GM21390 (cell line): ENCODE measurements at regions not wholly inside any gene's neighbourhood (a gene's known extent, or its start where the extent isn't known, plus 50 kb on each side); places are given as distances from the start of the nearest gene placed in this dataset.

Experiments
- ATAC-seq: cut with Tn5 transposase; IDR thresholded peaks from one replicate; pipeline ENCODE4 v1.9.1; 2021; ENCODE audit not compliant: unreplicated experiment

DNA sequence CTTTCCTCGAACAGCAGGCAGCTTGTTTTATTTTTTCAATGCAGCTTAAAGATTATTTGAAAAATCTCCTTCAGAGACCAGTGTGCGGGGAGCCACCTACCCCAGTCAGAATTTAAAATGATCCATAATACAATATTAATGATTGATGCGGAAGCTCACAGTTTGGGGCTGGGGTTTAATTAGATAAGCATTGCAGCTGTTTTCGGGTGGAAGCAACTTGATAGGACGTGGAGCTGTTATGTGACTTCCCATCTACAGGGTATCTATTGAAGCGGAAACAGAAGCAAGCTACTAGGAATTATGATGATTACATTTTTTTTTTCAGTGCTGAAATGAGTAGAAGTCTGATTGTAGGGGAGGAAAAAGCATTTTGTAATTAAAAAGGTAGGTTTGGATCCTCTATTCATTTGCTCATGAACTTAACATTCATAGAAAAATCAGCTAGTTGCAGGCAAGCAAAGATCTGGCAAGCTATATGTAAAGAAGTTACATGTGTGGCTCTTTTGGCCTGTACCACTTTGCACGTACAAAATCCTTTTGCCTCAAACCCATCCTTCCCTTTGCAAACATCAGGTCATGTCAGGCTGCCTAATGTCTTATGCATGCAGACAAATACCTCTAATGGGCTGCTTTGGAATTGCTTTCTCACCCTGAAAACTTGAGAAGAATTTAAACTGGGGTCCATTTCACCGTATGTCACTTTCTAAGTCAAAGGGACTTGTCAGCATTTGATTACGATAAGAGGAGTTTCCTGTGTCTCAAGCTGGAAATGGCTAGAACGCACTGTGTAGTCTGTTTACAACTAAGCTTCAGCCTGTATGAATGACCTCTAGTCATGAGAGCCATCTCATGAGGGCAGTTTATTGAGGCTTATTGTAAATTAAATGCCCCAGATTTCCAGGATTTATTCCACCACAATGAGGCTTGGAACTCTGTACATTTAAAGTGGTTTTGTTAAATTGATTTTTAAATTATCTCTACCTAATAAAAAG, 267.1 kb upstream of the TMTC4 start:
- ATAC-seq: no peak

- no peak for ATAC-seq
Measured at GRCh38 chr13:100940658-100941057, 266.1 kb upstream of the TMTC4 start.

DNA sequence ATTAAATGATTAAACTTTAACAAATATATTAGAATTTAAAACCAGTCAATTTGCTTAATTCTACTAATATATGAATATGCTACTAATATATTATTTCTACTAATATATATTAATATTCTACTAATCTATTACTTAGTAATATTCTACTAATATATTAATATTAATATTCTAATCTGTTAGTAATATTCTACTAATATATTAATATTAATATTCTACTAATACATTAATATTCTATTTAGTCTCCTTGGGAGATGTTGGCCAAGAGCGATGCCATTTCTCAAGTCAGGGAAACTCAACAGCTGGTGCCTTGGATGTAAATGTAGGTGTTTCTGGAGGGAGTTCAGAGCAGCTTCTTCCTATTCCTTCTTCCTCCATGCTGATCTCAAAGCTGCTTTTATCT, 259.2 kb upstream of the TMTC4 start:
- no peak for ATAC-seq

DNA sequence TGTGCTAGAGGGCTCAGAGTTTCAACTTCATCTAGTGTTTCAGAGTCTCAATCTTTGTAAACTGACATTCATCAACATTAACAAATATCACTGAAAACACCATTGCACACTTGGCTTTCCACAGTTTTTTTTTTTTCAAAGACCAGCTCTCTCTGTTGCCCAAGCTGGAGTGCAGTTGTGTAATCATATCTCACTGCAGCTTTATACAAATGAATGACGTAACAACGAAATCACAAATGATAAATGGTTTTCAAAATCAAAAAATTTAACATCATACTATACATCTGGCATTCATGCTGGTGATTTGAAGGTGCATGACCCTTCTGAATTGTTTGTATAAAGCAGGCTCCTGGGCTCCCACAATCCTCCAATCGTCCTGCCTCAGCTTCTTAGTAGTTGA, 248.0 kb upstream of the TMTC4 start:
- no peak for ATAC-seq

GRCh38 chr13:100921139-100921538, 246.5 kb upstream of the TMTC4 start:
- ATAC-seq: no peak

GRCh38 chr13:100917011-100917410, 242.4 kb upstream of the TMTC4 start:
- no peak for ATAC-seq

DNA sequence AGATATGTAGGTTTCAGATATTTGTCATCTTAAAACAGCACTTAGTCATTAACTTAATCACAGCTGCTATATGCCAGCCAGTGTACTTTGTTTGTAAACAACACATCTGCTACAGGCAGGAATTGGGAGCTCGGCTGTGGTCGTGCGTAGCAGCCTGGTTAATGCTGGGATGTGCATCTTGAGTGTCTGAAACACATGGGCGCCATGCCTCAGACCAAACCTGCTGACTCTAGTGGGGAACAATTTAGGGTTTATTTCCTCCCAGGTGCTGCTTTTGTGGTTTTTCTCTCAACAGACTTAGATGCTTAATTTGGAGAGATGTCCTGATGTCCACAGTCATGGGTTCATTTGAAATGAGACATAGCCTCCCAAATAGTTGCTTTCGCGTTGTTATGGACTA, 238.5 kb upstream of the TMTC4 start:
- no peak for ATAC-seq

DNA sequence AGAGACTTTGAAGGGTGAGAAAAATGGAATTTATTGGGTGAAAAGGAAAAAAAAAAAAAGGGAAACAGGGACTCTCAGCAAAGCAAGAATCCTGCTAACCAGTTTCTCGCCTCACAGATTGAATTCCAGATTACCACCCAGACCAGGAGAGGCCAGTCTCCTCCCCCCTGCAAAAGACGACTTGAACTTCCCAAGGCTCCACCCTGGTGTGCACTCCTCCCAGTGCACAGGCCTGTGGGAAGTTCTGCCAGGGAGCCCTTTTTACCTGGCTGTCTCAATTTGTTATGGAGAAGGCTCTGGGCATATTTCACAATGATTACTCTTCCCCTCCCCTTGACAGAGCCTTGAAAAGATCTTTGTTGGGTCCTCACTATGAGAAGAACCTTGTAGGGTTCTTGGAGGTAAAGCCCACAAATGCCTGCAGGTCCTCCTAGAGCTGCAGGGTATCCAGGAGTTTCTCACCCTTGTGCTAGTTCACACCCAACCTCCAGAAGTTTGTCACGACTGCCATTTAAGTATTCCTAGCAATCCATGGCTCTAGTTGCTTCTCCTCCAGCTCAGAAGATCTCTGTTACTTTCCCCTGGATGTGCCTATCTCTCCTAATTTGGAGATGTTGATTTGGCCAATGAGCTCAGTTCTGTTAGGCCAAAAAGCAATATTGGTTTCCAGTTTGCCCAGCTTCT, 229.8 kb upstream of the TMTC4 start:
- no peak for ATAC-seq

- no peak for ATAC-seq
Measured at GRCh38 chr13:100899720-100900316, 225.2 kb upstream of the TMTC4 start.

DNA sequence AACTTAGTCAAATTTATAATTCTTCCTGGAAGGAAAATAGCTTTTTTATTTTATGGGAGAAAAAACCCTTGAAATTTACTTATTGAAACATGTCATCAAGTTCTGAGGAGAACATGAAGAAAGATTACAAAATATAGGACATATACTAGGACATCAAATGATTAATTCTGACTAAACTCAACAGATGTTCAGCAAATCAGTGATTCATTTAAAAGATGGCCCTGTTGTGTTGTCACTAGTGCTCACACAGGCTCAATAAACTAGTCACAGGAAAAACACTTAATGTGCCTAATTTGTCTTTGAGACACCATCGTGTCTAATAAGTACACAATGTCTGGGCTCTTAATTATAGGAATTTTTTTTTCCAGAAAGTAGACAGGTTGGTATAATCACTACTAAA, 223.8 kb upstream of the TMTC4 start:
- no peak for ATAC-seq

DNA sequence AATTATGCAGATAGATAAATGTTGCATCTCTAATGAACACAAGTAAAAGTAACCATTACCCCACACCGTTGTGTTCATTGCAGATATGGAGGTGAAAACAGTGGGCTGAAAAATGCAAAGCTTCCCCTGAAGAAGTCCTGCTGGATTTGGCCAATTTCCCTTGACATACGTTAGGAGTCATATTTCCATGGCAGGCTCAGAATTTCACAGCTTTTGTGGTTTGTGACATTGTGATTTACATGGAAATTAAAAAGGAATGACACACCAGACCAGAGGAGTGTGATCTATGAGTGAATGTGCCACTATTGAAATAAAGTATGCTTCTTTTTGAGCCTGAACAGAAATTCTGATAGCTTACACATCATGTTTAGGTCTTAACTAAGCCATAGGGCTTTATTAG, 221.1 kb upstream of the TMTC4 start:
- ATAC-seq: no peak

GRCh38 chr13:100892981-100893380, 218.4 kb upstream of the TMTC4 start:
- no peak for ATAC-seq

- ATAC-seq: no peak
Measured at GRCh38 chr13:100890645-100891044, 216.1 kb upstream of the TMTC4 start.

DNA sequence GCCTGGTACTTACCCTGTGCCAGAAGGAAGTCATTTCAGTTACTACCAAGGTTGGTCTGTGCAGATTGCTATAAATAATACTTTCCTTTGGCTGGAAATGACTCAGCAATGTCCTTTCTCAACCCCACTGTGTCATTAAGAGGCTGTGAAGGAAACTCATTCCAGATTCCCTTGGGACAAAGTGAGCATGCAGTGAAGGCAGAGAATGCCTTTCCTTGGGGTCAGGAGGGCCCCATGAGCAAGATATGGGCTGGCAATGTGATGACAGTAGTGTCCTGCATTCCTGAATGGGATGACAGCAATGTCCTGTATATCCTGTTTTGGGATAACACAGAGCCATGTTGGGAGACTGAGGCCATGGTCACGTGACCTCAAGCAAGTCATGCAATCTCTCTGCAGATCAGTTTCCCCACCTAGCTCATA, 213.1 kb upstream of the TMTC4 start:
- ATAC-seq: no peak

DNA sequence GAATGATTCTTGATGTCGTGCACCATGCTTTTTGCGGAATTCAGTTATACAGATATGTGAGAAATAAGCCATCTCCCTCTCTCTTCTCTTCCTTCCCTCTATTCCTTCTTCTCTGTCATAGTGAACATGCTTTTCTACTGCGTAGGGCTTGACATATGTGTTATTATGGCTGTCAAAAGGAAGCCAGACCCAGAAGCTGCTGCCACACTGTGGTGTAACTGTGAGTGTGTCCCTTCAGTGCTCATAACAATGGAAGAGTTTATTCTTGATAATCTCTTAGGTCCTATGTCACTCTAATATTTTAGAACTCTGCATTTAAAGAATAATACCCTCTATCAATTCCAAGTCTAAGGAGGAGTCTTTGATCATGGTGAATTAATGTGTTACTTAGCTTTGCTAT, 208.9 kb upstream of the TMTC4 start:
- ATAC-seq: no peak

GRCh38 chr13:100881291-100881864, 206.8 kb upstream of the TMTC4 start:
- no peak for ATAC-seq

- ATAC-seq: no peak
Measured at GRCh38 chr13:100880166-100880565, 205.6 kb upstream of the TMTC4 start.

DNA sequence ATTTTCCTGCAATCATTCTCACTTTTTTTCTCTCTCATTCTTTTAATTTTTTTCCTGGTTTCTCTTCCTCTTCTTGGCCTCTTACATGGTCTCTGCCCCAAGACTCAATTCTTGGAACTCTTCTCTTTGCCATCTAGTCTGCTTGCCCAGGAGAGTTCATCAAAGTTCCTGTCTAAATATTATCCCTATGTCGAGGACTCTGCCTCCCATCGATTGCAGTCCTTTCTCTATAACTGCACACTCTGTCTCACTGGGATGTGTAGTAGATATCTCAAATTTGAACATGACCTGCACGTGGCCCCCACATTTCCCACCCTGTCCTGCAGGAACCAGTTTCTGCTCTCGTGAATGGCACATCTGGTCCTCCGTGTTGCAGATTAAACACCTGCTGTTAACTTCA, 204.7 kb upstream of the TMTC4 start:
- ATAC-seq: no peak

DNA sequence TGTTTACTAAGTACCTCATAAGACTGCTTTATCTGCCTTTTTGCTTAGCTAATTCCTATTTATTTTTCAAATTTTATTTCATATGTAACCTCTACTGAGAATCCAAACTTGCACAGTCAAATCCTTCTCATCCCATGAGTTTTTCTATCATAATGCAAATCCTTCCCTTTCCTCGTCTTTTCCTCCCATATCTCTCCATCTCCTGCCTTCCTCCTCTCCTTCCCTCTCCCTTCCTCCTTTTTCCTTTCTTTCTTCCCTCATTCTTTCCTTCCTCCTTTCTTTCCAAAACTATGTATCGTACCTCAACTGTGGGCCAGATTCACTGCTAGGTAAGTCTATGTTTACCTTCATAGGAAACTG, 201.4 kb upstream of the TMTC4 start:
- ATAC-seq: no peak

DNA sequence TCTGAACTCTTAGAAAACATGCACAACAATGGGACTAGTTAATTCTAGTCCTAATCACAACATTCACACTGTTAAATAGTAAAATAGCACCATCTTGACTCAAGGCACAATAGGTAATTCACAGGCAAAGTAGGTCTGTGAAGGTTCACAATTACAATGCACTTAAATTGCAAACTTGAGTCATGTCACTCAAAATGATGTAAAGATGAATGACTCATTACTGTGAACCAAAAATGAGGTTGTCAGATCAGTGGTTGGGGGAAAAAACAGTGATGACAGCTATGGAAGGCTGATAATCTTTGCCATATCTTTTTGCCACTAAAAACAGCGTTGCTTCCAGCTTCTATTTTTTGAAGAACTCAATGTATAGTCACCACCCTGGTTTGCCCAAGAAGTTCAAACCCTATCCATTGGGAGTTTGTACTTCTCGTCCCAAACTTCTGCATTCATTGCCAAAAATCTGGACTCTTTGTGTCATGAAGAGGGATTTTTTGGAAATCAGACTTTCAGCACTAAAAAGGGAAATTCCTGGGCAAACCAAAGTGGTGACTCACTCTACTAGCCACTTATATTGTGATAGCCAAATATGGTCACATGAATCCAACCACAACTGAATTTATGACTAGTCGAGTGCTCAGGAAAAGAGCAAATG, 200.9 kb upstream of the TMTC4 start:
- no peak for ATAC-seq

GRCh38 chr13:100872761-100873160, 198.2 kb upstream of the TMTC4 start:
- ATAC-seq: no peak
